ENCODE measurements at regions not wholly inside any gene's neighbourhood (a gene's known extent, or its start where the extent isn't known, plus 50 kb on each side); places are given as distances from the start of the nearest gene placed in this dataset.
"Not testable (repeated sequence)": the region's sequence is repeated elsewhere in the genome, so short reads cannot be mapped to it uniquely, and the experiment has no call there.

DNA sequence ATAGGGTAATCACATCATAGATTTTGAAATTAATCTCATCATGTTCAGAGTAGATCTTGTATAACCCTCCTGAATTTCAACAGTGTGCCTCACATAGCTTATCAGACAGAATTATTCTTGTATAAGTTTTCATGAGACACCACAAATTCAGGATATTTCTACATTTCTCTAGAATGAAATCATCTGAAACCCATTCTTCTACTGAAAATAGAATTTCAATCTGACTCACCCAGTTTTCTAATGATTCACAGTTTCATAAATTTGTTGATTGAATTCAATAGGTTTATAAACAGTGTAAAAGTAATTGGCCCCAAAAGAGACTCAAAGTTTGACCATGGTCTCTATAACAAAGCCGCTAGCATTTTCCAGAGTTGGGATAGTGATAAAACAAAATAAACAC lies 1082.6 kb upstream of the EPHA6 start:
- no peak for ATAC-seq
- DNase-seq: no peak
- Histone ChIP-seq H3K4me1 (no peaks in the 10 kb centered on the region), H3K9me3 (no peaks in the 10 kb centered on the region), H3K27ac (no peak overlapping the region), H3K36me3 (no peaks in the 10 kb centered on the region), H3K27me3 (no peaks in the 10 kb centered on the region), H3K4me3 (no peak overlapping the region)
- 91 to 93% methylated on average over 1 of the region's 1 CpG for WGBS, 2 donors
- TF ChIP-seq, protein P1, sequence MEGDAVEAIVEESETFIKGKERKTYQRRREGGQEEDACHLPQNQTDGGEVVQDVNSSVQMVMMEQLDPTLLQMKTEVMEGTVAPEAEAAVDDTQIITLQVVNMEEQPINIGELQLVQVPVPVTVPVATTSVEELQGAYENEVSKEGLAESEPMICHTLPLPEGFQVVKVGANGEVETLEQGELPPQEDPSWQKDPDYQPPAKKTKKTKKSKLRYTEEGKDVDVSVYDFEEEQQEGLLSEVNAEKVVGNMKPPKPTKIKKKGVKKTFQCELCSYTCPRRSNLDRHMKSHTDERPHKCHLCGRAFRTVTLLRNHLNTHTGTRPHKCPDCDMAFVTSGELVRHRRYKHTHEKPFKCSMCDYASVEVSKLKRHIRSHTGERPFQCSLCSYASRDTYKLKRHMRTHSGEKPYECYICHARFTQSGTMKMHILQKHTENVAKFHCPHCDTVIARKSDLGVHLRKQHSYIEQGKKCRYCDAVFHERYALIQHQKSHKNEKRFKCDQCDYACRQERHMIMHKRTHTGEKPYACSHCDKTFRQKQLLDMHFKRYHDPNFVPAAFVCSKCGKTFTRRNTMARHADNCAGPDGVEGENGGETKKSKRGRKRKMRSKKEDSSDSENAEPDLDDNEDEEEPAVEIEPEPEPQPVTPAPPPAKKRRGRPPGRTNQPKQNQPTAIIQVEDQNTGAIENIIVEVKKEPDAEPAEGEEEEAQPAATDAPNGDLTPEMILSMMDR (IDR thresholded peaks at IDR 0.05): no peak
- intact Hi-C loops (cut with DNase I): loop anchor here in 1 of 10 donors (10.0 kb wide), 1 partner anchor 57 kb away; no protein-coding TSS in a partner anchor

DNA sequence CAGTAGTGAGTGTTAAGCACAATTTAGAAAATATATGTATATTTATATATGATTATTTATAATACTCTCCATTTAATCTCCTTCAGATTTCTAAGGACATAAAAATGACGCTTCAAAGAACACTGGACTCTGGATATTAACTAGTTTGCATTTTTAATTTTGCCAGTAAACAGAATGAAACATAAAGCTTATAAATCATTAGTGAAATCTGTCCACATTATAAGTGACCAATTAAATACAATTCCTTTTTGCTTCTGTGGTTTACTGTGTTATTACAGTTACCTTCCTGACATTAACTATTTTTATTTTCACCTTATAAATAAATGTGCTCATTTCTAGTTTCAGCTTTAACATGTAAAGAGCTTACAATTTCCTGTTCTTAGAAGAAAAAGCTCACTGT lies 1081.1 kb upstream of the EPHA6 start:
- DNase-seq (no peak), ATAC-seq (no peak)
- Histone ChIP-seq H3K4me1 (no peaks in the 10 kb centered on the region), H3K27me3 (no peaks in the 10 kb centered on the region), H3K9me3 (no peaks in the 10 kb centered on the region), H3K4me3 (no peak overlapping the region), H3K27ac (no peak overlapping the region), H3K36me3 (no peaks in the 10 kb centered on the region)
- WGBS, 2 donors: 75 to 82% methylated on average over 1 of the region's 1 CpG
- intact Hi-C loops (cut with DNase I): loop anchor here in 1 of 10 donors (10.0 kb wide), 1 partner anchor 59 kb away; no protein-coding TSS in a partner anchor
- TF ChIP-seq, protein P1 (IDR thresholded peaks at IDR 0.05): no peak

DNA sequence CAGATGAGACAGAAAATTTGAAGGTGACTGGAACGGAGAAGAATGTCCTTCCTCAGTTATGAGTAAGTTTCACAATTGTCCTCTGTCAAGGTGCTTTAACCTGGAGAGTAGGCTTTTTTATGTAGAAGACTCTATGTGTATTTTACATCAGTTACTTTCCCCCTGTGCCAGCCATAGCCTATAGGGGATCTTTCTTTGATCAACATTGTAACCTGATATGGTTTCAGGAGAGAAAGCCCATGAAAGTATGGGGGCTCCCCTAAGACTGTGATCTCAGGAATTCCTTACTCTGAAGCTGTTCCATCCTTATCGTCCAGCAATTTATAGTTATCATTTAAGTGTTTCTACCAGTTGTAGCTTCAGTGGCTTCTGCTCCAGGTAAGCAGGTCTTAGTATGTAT lies 1076.3 kb upstream of the EPHA6 start:
- DNase-seq (no peak), ATAC-seq (no peak)
- Histone ChIP-seq H3K4me3 (no peak overlapping the region), H3K27ac (no peak overlapping the region), H3K4me1 (no peaks in the 10 kb centered on the region), H3K9me3 (no peaks in the 10 kb centered on the region), H3K27me3 (no peaks in the 10 kb centered on the region), H3K36me3 (no peaks in the 10 kb centered on the region)
- intact Hi-C loops (cut with DNase I): loop anchor here in 1 of 10 donors (10.0 kb wide), 1 partner anchor 63 kb away; no protein-coding TSS in a partner anchor
- WGBS, 2 donors: 69 to 80% methylated on average over 2 of the region's 2 CpGs
- TF ChIP-seq, protein P1 (IDR thresholded peaks at IDR 0.05): no peak

DNA sequence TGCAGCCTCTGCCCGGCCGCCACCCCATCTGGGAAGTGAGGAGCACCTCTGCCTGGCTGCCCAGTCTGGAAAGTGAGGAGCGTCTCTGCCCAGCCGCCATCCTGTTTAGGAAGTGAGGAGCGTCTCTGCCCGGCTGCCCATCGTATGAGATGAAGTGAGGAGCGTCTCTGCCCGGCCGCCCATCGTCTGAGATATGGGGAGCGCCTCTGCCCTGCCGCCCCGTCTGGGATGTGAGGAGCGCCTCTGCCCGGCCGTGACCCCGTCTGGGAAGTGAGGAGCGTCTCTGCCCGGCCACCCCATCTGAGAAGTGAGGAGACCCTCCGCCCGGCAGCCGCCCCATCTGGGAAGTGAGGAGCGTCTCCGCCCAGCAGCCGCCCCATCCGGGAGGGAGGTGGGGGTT lies 1069.5 kb upstream of the EPHA6 start:
- DNase-seq; H3K27me3 ChIP-seq; H3K27ac ChIP-seq; H3K9me3 ChIP-seq; H3K4me3 ChIP-seq; H3K36me3 ChIP-seq; intact Hi-C loops (cut with DNase I); H3K4me1 ChIP-seq; ATAC-seq: not testable (repeated sequence)
- 93 to 95% methylated on average over 15 to 22 of the region's 27 CpGs for WGBS, 2 donors

DNA sequence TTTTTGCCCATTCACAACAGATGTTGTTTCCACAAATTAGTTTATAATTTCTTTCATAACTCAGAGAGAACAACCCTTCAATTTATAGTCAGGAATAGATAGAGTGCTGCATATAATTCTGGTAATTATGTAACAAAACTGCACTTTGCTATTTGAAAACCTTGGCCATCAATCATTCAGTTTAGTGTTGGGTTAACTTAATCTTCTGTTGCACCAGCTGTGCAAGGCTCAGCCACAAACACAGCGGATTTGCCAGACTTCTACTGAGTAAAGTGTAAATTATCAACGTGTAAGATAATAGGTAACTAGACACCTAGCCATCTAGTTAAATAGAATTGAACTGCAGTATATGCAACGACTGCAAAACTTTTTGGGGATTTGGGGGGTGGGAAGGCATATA lies 1064.3 kb upstream of the EPHA6 start:
- no peaks in the 10 kb centered on the region for H3K27me3 ChIP-seq
- no peak for ATAC-seq
- intact Hi-C loops (cut with DNase I): no loop called here
- H3K27ac ChIP-seq: no peak overlapping the region
- H3K36me3 ChIP-seq: no peaks in the 10 kb centered on the region
- no peaks in the 10 kb centered on the region for H3K9me3 ChIP-seq
- H3K4me3 ChIP-seq: no peak overlapping the region
- 53 to 55% methylated on average over 3 of the region's 3 CpGs for WGBS, 2 donors
- DNase-seq: no peak
- TF ChIP-seq, protein P1 (IDR thresholded peaks at IDR 0.05): no peak
- no peaks in the 10 kb centered on the region for H3K4me1 ChIP-seq

All from heart right ventricle (tissue), 16 donors.